ENCODE measurements at regions not wholly inside any gene's neighbourhood (a gene's known extent, or its start where the extent isn't known, plus 50 kb on each side); places are given as distances from the start of the nearest gene placed in this dataset.
"Not testable (repeated sequence)": the region's sequence is repeated elsewhere in the genome, so short reads cannot be mapped to it uniquely, and the experiment has no call there.

DNA sequence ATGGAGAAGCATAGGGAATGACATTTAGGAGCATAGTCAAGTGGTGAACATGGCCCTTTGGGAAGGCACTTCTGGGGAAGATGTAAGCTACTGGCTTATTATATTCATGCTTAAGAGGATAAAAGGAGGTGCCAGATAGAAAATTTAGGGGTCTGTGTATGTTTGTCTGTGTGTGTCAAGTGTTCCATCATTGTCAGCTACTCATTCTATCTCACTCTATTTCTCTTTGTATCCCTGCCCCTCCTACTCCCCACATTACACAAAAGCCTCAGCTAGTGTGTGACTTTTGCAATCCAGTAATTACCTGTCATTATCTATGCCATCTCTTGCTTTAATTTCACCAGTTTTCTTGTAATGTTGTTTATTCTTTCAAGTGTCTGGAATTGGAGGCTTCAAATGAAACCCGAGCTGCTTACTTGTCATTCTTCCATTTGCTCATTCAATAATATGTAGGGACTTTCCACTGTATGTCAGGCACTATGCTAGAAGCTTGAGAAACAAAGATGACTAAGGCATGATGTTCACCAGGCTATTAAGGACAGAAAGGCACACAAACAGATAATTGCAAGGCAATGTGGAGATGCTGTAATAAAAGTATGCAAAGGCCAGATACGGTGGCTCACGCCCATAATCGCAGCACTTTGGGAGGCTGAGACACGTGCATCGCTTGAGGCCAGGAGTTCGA lies 229.8 kb upstream of the TEX13C start:
- DNase-seq, result peak; percentile 43

DNA sequence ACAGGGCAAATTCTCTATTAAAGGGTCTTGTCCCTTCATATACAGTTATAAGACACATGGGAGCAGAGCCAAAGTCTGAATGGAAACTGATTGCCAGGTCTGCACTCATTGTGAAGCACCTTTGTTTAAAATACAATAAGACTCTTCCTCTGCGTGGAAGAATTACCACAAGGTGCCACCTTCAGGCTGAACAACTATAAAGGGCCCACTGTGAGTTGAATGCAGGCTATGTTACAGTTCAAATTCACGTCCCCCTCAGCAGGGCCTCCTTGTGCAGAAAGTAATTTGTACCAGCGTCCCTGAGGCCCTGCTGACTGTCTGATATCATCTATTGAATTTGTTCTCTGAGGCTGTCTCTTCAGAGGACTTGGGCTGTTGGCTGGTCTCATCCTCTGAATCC lies 225.8 kb upstream of the TEX13C start:
- DNase-seq, result peak; percentile 59

DNA sequence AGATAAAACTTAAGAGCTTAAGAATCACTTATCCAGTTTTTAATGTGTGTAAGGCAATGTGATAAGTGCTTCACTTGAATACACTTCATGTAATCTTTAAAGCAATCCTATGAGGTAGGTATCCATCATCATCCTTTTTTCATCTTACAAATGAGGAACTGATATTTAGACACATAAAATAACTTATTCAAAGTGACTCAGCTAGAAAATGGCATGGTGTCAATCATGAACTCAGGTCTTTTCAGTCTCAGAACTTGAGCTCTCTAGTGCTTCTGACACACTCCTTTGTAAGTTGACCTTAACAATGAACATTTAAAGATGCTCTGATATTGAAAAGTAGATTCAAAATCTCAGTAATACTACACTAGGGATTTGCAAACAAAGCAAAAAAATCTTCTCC lies 224.8 kb upstream of the TEX13C start:
- DNase-seq, result no peak

GRCh38 chrX:125096469-125096868 lies 223.2 kb upstream of the TEX13C start:
- no peak for DNase-seq

- no peak for DNase-seq
Observed at GRCh38 chrX:125096870-125097269, 222.8 kb upstream of the TEX13C start.

- no peak for DNase-seq
Observed at GRCh38 chrX:125101971-125102755, 217.5 kb upstream of the TEX13C start.

GRCh38 chrX:125103693-125104092 lies 216.0 kb upstream of the TEX13C start:
- DNase-seq, result no peak

DNA sequence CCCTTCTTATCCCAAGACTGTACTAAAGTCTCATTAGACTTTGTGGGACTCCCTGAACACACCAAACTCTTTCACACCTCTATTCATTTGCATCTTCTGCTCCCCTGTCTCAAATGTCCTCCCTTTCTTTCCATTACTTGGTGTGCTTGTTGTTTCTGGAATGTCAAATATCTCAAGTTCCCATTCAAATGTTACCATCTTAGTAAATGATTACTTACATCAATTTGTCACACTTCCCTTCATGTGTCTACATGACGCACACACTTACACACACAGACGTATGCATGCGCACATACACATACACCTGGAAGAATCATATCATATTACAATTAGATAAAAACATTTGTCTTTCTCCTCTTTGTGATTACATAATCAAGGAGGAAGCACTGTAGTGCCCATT lies 210.8 kb upstream of the TEX13C start:
- DNase-seq, result no peak

GRCh38 chrX:125131164-125131563 lies 188.5 kb upstream of the TEX13C start:
- DNase-seq, result peak; percentile 2

GRCh38 chrX:125132274-125132673 lies 187.4 kb upstream of the TEX13C start:
- no peak for DNase-seq

GRCh38 chrX:125137521-125137920 lies 182.2 kb upstream of the TEX13C start:
- DNase-seq, result no peak

DNA sequence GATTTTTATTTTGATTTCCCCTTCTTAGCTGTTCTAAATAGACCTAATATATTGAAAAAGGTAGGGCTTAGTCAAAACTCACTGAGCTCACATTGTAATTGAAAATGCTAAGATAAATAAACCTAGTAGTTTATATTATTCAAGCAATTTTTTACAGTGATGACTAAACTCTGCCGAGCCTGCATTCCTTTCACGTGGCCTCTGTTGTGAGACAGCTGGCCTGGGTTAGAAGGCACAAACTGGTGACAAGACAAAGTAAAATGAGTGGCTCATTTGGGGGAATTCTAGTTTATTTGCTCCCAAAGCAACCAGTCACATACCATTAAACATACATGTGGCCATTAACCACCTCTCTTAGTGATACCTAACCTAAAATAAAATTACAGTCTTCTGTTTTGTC lies 169.4 kb upstream of the TEX13C start:
- no peak for DNase-seq

GRCh38 chrX:125151146-125151545 lies 168.5 kb upstream of the TEX13C start:
- DNase-seq, result no peak

GRCh38 chrX:125152011-125152410 lies 167.7 kb upstream of the TEX13C start:
- DNase-seq, result no peak

GRCh38 chrX:125153621-125154020 lies 166.1 kb upstream of the TEX13C start:
- no peak for DNase-seq

DNA sequence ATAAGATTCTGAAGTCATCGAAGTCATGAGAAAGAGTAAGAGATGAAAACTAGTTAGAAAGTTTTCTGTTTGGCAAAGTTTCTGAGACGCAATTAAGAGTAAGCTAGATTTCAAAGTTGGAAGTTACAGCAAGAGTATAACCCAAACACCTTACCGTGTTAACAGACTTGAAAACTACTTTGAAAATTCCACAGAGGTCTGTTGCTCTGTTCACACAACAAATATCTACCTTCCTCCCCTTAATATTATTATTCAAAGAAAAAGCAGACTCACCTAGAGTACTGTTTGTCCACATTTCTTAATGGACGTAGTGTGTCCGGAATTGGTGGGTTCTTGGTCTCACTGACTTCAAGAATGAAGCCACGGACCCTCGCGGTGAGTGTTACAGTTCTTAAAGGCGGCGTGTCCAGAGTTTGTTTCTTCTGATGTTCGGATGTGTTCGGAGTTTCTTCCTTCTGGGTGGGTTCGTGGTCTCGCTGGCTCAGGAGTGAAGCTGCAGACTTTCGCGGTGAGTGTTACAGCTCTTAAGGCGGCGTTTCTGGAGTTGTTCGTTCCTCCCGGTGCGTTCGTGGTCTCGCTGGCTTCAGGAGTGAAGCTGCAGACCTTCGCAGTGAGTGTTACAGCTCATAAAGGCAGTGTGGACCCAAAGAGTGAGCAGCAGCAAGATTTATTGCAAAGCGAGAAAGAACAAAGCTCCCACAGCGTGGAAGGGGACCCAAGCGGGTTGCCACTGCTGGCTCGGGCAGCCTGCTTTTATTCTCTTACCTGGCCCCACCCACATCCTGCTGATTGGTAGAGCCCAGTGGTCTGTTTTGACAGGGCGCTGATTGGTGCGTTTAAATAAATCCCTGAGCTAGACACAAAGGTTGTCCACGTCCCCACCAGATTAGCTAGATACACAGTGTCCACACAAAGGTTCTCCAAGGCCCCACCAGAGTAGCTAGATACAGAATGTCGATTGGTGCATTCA lies 165.1 kb upstream of the TEX13C start:
- not testable (repeated sequence) for DNase-seq

DNA sequence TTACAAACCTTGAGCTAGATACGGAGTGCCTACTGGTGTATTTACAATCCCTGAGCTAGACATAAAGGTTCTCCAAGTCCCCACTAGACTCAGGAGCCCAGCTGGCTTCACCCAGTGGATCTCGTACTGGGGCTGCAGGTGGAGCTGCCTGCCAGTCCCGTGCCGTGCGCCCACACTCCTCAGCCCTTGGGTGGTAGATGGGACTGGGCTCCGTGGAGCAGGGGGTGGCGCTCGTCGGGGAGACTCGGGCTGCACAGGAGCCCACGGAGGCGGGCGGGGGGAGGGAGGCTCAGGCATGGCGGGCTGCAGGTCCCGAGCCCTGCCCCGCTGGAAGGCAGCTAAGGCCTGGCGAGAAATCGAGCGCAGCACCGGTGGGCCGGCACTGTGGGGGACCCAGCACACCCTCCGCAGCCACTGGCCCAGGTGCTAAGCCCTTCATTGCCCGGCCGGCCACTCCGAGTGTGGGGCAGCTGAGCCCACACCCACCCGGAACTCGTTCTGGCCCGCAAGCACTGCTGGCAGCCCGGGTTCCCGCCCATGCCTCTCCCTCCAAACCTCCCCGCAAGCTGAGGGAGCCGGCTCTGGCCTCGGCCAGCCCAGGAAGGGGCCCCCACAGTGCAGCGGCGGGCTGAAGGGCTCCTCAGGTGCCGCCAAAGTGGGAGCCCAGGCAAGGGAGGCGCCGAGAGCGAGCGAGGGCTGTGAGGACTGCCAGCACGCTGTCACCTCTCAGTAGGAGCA lies 164.2 kb upstream of the TEX13C start:
- not testable (repeated sequence) for DNase-seq

DNA sequence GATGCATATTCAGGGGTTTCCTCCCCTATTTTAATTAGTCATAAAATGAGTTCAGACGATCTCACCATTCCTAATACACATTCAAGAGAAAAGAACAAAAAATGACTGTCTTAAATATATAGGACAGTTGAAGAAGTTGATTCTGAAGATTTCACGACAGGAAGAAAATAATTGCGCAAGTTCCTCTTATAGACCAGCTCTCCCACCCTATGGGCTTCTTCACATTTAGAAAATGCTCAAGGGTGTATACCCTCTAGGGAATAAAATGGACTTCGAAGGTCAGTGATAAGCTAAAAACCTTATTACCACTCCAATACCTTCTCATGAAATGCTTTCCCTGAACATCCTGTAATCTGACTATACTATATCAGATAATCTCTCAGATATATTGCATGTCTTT lies 149.2 kb upstream of the TEX13C start:
- no peak for DNase-seq

DNA sequence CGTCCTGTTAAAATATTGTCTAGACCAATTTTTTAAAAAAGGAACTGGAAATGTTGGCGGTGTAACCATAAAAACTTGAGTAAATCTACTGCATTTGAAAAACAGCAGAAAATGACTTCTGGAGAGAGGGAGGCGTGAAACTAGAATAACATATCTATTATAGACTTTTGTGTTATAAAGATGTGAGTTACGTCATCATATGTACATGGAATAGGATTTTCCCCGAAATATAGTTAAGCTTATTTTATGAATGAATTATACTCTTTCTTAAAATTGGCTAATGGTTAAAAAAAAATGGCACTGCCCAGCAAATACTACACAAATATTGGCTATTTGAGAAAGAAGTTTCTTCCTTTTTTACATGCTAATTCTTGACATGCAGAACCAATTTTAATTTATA lies 147.1 kb upstream of the TEX13C start:
- no peak for DNase-seq

GRCh38 chrX:125175991-125176584 lies 143.6 kb upstream of the TEX13C start:
- no peak for DNase-seq

- DNase-seq, result no peak
Observed at GRCh38 chrX:125193921-125194320, 125.8 kb upstream of the TEX13C start.

DNA sequence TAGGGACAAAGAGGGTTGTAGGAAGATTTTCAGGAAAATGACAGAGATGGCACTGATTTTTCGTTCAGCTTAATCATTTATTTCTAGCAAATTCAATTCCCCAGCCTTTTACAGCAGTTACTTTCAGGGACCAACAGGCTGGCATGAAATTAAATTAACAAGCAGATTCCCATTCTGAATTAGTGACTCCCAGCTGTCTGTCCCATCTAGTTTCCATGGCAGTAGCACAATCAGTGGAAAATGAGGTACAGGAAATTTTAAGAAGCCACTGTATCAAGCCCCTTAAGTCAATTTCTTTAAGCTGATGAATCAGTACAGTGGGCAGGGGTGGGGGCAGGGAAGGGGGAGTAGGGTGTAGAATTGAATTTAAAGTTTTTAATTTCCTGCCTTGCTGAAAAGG lies 121.1 kb upstream of the TEX13C start:
- DNase-seq, result no peak
